SU-DHL-6 (cell line): ENCODE measurements at regions not wholly inside any gene's neighbourhood (a gene's known extent, or its start where the extent isn't known, plus 50 kb on each side); places are given as distances from the start of the nearest gene placed in this dataset.

ENCODE experiments used
- EZH2phosphoT487 ChIP-seq: fragments of 200-600 bp; sonication (generic), shearing (Covaris generic); conservative IDR thresholded peaks from 2 replicates; pipeline ENCODE4 v1.6.1; 2018; ENCODE audit warnings: mild to moderate bottlenecking, antibody characterized with exemption, low read length, moderate library complexity, mixed read lengths
- TF ChIP-seq, protein P1 (sequence below): fragments of 200-600 bp; sonication (generic); IDR thresholded peaks from one replicate; pipeline ENCODE4 v1.5.1; 2017; ENCODE audit warnings: antibody characterized with exemption, mild to moderate bottlenecking, low read length, moderate library complexity; ENCODE audit not compliant: insufficient read depth, poor library complexity, severe bottlenecking

DNA sequence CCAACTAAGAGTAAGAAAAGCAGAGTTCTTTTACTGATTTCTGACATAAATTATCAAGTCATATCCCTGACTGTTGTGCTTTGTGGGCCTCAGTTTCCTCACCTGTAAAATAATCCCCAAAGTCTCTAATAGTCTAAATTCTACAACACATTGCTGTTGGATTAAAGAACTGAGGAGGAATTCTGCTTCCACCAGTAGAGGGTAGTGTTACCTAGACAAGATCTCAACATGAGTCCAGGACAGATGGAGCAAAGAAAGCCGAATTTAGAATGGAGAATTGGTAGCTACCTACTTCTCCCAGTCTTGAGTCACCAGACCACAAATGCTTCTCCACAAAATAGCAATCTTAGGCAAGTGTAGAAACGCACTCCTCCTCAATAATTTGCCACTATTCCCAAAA, 462.5 kb upstream of the FSHR start:
- TF ChIP-seq, protein P1, sequence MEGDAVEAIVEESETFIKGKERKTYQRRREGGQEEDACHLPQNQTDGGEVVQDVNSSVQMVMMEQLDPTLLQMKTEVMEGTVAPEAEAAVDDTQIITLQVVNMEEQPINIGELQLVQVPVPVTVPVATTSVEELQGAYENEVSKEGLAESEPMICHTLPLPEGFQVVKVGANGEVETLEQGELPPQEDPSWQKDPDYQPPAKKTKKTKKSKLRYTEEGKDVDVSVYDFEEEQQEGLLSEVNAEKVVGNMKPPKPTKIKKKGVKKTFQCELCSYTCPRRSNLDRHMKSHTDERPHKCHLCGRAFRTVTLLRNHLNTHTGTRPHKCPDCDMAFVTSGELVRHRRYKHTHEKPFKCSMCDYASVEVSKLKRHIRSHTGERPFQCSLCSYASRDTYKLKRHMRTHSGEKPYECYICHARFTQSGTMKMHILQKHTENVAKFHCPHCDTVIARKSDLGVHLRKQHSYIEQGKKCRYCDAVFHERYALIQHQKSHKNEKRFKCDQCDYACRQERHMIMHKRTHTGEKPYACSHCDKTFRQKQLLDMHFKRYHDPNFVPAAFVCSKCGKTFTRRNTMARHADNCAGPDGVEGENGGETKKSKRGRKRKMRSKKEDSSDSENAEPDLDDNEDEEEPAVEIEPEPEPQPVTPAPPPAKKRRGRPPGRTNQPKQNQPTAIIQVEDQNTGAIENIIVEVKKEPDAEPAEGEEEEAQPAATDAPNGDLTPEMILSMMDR, result no peak
- TF ChIP-seq EZH2phosphoT487, result no peak
